Hematopoietic multipotent progenitor cell treated with erythropoietin and hydrocortisone succinate and interleukin-3 and kit ligand, for 6 days (in vitro differentiated cells): ENCODE measurements at regions not wholly inside any gene's neighbourhood (a gene's known extent, or its start where the extent isn't known, plus 50 kb on each side); places are given as distances from the start of the nearest gene placed in this dataset.
A peak's percentile ranks its signal among the peaks of the same experiment; 100 is the strongest.
"Not testable (repeated sequence)": the region's sequence is repeated elsewhere in the genome, so short reads cannot be mapped to it uniquely, and the experiment has no call there.

ENCODE experiments used
- DNase-seq: peaks from one replicate; pipeline ENCODE4 v3.0.0-alpha.2; 2015

DNA sequence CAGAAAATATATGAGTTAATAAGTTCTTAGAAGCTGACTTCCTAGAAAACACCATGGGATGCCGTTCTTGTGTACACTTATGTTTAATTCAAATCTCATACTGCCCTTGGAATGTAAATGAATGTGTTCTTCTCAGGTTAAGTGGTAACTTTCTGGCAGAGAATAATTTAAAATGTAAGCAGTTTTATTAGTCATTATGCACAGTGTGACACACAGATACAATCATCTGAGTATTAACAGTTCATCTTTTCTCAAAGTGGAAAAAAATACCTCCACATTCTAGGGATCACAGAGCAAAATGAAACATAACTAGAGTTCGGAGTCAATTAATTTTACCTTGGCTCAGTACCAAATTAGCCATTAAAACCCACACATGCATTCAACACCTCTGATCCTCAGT lies 508.1 kb downstream of the CDH9 start:
- DNase-seq = no peak

DNA sequence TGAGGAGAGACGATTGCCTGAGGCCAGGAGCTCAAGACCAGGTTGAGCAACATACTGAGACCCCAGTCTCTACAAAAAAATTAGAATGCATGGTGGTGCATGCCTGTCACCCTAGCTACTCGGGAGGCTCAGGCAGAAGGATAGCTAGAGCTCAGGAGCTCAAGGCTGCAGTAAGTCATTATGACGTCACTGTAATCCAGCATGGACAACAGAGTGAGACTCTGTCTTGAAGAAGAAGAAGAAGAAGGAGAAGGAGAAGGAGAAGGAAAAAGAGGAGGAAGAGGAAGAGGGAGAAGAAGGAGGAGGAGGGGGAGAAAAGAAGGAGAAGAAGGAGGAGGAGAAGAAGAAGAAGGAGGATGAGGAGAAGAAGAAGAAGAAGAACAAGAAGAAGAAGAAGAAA lies 519.1 kb downstream of the CDH9 start:
- DNase-seq = no peak

DNA sequence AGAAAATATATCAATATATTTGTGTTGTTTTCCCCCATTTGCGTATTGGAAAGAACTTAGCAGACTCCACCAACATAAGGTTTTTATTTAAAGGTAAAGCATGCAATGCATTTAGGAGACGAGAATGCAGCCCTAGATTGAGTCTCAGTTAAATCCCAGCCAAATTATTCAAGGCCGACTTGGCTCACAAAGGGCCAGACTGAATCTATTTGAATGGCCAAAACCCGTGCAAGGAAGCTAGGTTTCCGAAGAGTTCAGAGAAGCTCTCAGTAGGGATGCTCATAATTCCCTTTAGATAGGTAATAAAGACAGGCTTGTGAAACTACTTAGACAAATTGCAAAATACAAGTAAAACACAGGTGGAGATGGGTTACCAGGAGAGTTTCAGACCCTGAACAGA lies 520.3 kb downstream of the CDH9 start:
- no peak for DNase-seq

DNA sequence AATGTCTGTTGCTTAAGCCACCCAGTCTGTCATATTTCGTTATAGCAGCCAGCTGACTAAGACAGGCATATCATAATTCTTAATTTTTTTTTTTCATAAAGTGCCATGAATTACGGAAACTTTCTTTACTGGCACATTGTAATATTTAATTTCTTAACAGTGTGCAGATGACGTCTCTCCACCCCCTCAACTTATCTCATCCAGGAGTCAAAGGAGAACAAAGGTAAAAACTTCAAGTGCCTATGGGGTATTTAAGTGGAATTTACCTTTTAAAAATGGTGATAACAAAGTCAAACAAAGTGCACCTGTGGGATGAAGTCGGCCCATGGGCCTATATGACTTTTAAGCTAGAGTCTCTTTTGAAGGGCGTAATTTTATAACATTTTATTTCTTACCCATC lies 539.4 kb downstream of the CDH9 start:
- no peak for DNase-seq

DNA sequence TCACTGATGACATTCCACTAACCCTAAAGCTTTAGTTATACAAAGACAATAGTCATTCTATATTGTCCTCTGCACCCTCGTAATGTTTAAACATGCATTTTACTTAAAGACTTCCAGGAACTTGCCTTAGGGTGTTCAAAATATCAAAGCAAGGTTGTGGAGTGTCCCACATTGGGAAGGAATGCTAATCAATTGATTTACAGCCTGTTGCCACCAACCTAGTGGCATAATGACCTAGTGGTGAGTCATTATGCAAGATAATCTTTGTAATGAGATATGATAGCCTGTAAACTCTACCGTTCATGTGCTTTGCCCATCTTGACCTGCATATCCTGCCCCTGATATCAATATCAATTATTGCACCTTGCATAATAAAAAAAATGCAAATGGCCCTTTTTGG lies 542.9 kb downstream of the CDH9 start:
- no peak for DNase-seq

DNA sequence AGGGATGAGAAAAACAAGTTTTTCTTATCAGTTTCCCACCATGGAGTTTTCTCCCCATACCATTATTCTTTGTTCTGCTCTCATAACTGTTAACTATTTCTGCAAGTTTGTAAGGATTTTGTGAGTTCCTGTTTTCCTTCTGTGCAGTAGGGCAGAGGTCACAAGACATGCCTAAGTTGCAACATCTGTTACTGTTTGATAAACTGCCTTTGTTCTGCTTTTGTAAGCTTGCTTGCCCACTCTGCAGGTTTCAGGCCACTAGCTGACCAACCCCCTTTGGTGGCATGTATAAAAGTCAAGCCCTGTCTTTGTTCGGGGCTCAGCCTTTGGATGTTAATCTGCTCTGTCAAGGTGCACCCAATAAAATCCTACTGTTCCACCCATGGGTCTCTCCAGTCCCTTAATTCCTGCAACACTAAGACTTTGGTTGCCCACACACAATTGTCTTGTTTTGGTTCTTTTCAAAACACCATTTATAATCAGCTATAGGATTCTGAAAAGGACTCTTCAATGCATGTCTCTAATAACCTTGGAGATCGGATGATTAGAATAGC lies 545.4 kb downstream of the CDH9 start:
- DNase-seq = peak; percentile 28

DNA sequence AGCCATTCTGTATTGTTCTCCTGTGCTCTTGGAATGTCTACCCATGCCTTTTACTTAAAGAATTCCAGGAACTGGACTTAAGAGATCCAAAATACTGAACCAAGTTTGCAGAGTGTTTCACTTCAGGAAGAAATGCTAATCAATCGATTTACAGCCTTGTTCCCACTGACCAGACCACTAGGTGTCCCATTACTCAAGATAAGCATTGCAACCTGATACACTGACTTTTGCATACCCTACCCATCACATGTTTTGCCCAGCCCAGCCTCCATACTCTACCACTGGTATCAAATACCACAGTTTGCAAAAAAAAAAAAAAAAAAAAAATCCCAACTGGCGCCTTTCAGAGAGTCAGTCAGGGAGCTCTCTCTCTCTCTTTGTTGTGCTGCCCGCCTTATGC lies 550.8 kb downstream of the CDH9 start:
- no peak for DNase-seq

DNA sequence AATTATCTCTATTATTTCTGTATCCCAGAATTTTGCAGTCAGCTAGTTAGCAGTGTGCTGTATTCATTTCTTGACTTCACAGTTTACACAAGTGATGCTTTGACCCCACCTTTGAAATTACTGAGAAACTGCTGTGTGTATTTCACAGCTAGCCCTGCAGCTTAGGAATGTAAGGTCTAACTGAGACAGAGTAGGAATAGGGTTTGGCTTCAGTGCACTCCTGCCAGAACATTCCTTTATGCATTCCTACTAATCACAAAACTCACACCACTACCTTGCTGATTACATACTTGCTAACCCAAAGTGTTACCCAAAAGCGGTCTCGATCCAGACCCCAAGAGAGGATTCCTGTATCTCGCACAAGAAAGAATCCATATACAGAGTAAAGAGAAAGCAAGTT lies 551.8 kb downstream of the CDH9 start:
- no peak for DNase-seq

DNA sequence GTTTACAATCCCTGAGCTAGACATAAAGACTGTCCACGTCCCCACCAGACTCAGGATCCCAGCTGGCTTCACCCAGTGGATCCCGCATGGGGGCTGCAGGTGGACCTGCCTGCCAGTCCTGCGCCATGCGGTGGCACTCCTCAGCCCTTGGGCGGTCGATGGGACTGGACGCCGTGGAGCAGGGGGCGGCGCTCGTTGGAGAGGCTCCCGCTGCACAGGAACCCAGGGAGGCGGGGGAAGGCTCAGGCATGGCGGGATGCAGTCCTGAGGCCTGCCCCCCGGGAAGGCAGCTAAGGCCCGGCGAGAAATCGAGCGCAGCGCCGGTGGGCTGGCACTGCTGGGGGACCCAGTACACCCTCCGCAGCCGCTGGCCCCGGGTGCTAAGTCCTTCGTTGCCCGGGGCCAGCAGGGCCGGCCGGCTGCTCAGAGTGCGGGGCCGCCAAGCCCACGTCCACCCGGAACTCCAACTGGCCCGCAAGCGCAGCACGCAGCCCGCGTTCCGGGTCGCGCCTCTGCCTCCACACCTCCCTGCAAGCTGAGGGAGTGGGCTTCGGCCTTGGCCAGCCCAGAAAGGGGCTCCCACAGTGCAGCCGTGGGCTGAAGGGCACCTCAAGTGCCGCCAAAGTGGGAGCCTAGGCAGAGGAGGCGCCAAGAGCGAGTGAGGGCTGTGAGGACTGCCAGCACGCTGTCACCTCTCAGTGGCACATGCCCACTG lies 553.1 kb downstream of the CDH9 start:
- not testable (repeated sequence) for DNase-seq

DNA sequence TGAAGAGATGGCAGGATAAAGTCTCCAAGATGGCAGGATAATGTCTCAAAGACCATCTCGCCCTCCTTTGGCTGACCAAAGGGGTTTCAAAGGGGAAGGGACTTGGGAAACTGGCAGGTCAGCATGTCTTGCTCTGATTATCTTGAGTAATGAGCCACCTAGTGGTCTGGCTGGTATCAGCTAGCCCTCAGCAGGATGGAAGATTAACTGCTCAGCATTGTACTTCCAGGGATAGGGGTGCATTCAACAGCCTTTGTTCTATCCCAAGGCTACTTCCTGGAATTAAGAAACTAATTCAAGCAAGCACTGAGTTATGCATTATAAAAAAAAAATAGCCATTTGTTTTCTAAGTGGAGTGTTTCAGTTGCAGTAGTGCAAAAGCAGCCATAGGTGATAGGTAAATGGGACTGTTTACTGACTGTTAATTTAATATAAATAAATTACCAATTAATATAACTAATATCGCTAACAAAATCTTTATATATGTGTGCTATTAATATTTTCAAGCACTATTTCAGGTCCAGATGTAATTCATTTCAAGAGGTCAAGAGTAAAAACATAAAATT lies 555.5 kb downstream of the CDH9 start:
- peak; percentile 43 for DNase-seq

DNA sequence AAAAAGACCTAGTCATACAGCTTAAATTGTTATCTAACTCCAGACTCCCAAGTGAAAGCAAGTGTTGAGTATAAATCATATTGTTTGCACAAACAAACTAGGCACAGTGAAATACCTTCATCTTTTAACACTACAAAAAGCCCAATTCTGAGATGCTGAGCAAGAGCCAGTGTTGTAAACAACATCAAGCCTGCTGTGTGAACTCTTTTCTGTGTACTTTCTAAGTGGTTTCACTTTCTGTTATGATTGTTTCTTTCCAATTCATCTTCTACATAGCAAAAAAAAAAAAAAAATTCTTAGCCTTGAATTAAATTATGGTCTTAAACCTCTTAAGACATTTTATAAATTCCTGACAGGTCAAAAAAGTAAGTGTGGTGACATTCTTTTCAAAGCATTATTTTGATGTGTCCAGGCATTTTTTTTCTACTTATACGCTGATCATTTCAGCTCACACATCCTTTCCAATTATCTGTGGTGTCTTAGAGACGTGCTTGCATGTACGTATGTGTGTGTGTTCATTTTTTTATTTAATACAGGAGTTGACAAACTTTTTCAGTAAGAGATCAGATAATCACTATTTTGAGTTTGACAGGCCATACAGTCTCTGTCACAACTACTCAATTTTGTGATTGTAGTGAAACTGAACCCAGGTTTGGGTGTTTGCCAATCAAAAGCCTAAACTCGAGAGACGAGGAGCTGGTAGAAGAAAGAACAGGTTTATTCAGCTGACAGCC lies 556.1 kb downstream of the CDH9 start:
- DNase-seq = no peak

DNA sequence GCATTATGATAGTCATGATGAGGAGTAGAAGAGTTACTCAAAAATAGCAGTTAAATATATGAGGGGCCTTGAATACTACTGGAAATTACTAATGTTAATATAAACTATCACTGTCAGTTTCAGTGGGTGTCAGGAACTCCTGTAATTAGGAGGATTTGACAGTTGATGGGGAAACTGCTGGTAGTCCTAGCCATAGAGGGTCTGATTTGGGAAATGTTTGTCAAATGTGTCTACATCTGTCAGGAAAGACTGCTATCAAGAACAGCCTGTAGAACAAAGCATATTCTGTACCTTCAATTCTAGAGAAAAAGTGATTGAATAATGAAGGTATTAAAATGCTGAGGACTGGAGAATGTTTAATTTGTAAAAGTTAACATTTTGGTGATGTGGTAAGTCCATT lies 567.9 kb downstream of the CDH9 start:
- no peak for DNase-seq

DNA sequence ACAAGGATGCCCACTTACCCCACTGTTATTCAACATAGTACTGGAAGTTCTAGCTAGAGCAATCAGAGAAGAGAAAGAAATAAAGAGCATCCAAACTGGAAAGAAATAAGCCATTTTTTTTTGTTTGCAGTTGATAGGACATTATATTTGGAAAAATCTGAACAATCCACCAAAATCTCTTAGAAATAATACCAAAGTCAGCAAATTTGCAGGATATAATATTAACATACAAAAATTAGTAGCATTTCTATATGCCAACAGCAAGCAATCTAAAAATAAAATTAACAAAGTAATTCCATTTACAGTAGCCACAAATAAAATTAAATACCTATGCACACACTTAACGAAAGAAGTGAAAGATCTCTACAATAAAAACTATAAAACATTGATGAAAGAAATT lies 599.3 kb downstream of the CDH9 start:
- no peak for DNase-seq

DNA sequence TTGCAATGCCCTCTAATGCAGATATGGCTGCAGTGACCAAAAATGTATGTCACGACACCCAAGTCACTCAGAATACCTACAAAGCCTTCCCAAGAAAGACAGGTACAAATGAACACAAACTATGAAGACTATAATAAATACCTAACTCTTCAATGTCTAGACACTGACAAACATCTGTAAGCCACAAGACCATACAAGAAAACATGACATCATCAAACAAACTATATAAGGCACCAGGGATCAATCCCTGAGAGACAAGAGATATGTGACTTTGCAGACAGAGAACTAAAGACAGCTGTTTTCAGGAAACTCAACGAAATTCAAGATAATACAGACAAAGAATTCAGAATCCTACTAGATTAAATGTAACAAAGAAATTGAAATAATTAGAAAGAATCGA lies 603.7 kb downstream of the CDH9 start:
- DNase-seq = no peak

DNA sequence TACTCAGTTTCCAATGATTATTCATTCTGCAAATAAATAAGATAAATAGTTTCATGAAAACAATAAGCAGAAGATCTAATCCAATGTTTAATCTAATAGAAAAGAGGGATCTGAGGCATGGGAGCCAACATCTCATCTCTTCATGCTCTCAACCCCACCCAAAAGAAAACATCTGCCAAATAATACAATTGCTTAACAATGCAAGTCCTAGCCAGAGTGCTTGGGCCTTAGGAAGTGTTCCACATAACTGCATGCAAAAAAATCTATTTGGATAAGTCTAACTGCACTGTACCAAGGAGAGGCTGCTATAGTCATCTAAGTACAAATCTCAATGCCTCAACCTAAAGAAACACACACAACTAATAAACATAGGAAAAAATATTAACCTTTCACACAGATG lies 606.0 kb downstream of the CDH9 start:
- DNase-seq = no peak

DNA sequence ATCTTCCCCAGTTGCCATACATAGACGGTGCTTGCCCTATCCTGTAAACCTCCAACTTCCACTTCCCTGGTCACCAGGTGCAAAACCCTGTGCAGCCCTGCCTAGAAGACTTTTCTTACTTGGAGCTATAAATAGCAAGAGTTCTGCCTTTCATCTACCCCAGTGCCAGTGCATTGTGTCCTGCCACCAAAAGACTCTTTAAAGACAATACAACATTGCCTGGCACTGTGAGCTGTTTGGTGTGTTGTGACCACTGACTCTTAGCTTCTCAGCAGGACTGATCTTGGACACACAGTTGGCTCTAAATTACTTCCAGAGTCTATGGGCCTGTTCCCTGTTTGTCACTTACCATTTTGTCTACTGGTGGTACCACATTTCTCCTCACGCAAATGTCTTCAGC lies 608.1 kb downstream of the CDH9 start:
- DNase-seq = no peak

DNA sequence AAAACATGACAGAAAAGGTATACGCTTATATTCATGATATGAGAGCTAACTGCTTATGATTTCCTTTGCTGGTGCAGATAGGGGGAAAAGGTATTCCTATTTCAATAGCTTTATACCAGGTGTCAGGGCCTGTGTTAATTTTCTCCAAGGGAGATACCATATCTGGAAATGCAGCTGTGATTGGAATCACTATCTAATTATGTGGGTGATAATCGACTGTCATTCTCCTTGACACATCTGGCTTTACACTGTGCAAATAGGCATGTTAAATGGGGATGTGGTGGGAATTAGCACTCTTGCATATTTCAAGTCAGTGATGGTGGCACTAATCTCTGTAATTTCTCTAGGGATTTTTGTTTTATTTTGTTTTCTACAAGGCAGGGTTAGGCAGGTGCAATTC lies 611.1 kb downstream of the CDH9 start:
- DNase-seq = no peak

DNA sequence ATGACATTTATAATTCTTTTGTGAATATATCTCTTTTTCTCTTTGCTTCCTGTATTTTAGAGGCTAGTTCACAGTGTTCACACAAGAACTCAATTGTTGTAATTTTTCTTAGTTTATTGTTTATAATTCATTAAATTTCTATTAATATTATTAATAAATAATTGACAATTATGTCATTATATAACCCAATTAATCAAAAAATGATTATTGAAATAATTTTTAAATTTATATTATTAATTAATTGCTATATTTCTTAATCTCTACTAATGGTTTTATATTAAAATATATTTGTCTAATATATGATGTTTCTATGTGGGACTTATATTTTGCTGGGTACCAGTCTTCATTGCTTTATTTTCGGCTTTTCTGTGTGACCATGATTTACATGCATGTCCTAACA lies 618.4 kb downstream of the CDH9 start:
- no peak for DNase-seq

DNA sequence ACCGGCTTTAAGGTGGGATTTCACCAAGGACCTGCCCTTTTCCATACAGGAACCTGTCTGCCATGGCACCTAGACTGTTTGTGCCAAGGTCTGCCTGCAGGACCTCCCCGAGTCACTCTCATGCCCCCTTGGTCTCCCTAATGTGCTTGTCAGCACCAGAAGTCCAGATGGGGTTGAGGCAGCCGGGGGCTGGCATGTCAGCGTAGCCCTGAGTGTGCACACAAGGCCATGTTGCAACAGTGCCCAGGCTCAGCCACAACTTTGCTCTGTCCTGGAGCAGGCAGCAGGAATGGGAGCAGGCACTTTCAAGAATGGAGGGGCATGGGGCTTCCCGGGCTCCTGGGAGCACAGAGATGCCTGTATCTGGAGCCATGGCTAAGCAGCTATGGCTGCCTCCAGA lies 621.5 kb downstream of the CDH9 start:
- DNase-seq = no peak

DNA sequence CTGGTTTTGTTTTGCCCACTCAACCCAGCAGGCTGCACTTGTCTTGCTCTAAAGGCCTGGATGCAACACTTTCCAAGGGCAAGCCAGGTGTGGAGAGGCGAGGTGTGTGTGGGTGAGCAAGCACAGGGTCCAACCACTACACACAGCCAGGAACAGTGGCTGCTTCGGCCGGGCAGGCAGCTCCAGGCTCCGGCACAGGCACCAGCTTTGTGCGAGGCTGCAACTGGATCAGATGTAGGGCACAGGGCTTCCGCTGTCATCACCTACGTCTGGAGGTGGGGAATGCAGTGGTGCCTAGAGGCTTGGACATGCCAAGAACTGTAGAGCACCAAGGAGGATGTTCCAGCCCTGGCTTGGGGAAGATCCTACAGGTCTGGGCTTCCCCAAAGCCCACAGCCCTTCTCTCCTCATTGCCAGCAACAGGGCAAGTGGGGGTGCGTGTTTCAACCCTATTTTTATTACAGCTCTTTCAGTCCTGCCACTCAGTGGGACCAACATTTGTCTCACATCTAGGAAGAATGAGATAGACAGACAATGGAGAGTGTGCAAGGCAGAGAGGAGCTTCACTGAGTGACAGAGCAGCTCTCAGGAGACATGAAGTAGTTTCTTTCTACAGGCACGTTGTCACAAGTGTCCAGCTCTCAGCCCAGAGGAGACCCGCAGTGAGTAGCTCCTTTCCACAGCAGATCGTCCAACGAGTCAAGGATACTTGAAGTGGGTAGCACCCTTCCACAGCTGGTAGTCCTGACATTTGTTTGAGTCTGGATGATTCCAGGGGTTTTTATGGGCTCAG lies 622.2 kb downstream of the CDH9 start:
- no peak for DNase-seq

DNA sequence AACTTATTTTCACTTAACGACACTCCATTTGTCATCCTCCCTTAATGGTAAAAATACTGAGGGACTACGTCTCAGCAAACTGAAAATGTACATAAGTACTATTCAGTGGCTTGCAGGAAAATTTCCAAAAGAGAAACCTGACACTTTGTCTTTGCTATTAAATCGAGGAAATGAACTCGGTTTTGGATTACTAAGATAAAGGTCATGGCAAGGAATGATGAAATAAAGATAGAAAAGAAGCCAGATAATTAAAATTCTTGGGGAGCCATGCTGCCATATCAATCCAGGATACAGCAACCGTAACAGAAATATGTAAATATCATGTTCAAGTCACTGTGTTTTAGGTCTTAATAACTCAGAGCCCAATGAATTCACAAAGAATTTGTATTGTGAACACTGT lies 647.8 kb downstream of the CDH9 start:
- no peak for DNase-seq

DNA sequence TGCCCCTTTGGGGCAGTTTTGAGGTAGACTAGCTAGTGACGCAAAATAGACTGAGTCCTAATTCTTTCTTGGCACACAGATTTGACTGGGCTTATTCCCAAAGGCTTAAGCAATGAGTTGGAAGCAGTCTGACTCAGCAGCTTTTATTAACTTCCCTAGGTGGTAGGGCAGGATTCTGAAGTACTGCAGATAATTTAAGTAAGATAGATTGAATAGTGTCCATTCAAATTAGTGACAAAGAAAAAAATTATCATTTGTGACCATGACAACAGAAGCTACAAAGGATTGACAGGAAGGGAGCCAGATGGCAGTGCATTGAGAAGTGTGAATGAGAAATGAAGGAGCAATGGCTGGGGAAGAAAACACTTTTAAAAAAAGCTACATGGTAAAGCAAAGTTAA lies 649.4 kb downstream of the CDH9 start:
- no peak for DNase-seq

DNA sequence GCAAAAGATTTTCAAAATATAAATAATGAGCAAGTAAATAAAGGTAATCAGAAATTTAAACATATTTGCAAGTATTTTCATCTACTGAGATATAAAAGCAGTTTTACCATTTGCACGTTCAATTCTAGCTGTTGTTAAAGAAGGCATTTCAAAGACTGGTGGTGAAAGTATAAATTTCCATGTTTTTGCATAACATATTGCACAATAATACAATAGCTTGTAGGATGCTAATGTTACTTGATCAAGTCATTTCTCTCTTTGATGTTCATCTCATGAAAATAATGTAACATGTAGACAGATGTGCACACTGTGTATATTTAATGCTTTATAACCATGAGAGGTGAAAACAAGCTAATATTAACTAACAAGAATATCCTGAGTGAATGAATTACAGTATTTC lies 651.9 kb downstream of the CDH9 start:
- no peak for DNase-seq
